Heart right ventricle (tissue), 16 donors: ENCODE measurements at regions not wholly inside any gene's neighbourhood (a gene's known extent, or its start where the extent isn't known, plus 50 kb on each side); places are given as distances from the start of the nearest gene placed in this dataset.
A peak's percentile ranks its signal among the peaks of the same experiment; 100 is the strongest.

Source experiments
- ATAC-seq, 8 donors: fragments of 200-7000 bp; cut with Tn5 transposase; one replicate each; pipeline ENCODE4 v1.9.1; 2020; ENCODE audit warnings: mild to moderate bottlenecking in 8 of 8, moderate library complexity in 8 of 8, moderate number of reproducible peaks in 1 of 8
- DNase-seq, 2 donors: peaks; one replicate each; pipeline ENCODE4 v3.0.0-alpha.2; 2020
- H3K27ac ChIP-seq, 10 donors: fragments of 200-600 bp; sonication (generic) in 2 of 10; one replicate each; pipeline versions ENCODE4 v1.5.0 to v1.8.0; 2020 to 2022; ENCODE audit warnings: mild to moderate bottlenecking in 3 of 10
- H3K27me3 ChIP-seq, 7 donors: fragments of 200-600 bp; one replicate each; pipeline ENCODE4 v1.8.0; 2021 to 2022; ENCODE audit warnings: mild to moderate bottlenecking in 2 of 7
- H3K36me3 ChIP-seq, 9 donors: fragments of 200-600 bp; sonication (generic) in 1 of 9; one replicate each; pipeline versions ENCODE4 v1.5.0 to v1.8.0; 2020 to 2022; ENCODE audit warnings: mild to moderate bottlenecking in 2 of 9
- H3K4me1 ChIP-seq, 9 donors: fragments of 200-600 bp; sonication (generic) in 1 of 9; one replicate each; pipeline versions ENCODE4 v1.5.0 to v1.8.0; 2020 to 2022; ENCODE audit warnings: mild to moderate bottlenecking in 4 of 9
- H3K4me3 ChIP-seq, 10 donors: fragments of 200-600 bp; sonication (generic) in 2 of 10; one replicate each; pipeline versions ENCODE4 v1.5.0 to v1.8.0; 2020 to 2022; ENCODE audit warnings: mild to moderate bottlenecking in 7 of 10, moderate library complexity in 2 of 10
- H3K9me3 ChIP-seq, 11 donors: fragments of 200-600 bp in 10 of 11; sonication (generic) in 2 of 11; one replicate each; pipeline versions ENCODE4 v1.5.0 to v1.8.0; 2013 to 2022; ENCODE audit warnings: mild to moderate bottlenecking in 2 of 11, control low read depth in 1 of 11, moderate library complexity in 1 of 11
- WGBS, 2 donors: extraction: QIAGEN DNeasy Blood & Tissue Kit; methylation state at CpG; one replicate each; pipeline ENCODE4 v1.1.7; 2013; ENCODE audit warnings: inconsistent platforms in 1 of 2; 5-methylcytosine and 5-hydroxymethylcytosine counted together
- intact Hi-C, 10 donors: fragments of 100-400 bp; cut with DNase I; formaldehyde crosslinking; loops; one replicate each; pipeline versions ENCODE4 v1.11.1 to v1.14.2; 2022
- TF ChIP-seq, protein P1 (sequence below), 9 donors: fragments of 200-600 bp; sonication (generic) in 2 of 9; IDR thresholded peaks; one replicate each; pipeline versions ENCODE4 v1.5.0 to v1.8.0; 2021 to 2022; ENCODE audit warnings: antibody characterized with exemption in 9 of 9, mild to moderate bottlenecking in 5 of 9, moderate library complexity in 1 of 9
- donor health status: Arrhythmogenic right ventricular cardiomyopathy.
- donor health status: ischemic (EF 13 %, LVEDD 7.1; RV severe dilation, severe dysfunction).
- donor health status: healthy with polysubstance abuse.
- donor health status: DM: no; HTN: yes; CAD: no.
- donor health status: DM: no; HTN: no; CAD: no.
- donor health status: ischemic (EF 25% LVEDD 6.9; RV normal size, moderate dysfunction).
- donor health status: ischemic (EF 25% LVEDD 5.7; RV mildly dilated, moderate dysfunction).
- donor health status: healthy.
- donor health status: DM: yes; HTN: yes; CAD: no.
- donor health status: Ischemic cardiomyopathy.
- donor health status: ischemic (EF 35%, LVEDD 5.7; RV mildly dilated, moderate dysfunction).
- donor health status: nonischemic (EF 11% LVEDD 7.7; RV severe dilation, severe dysfunction).
- donor health status: DM: yes; HTN: yes; CAD: no.
- donor health status: PGD.
- donor health status: ischemic (EF 29% LVEDD 5.4; RV normal size, mild dysfunction).
- donor health status: nonischemic (EF 23%, LVEDD 6.1; RV moderate dilation, normal function).

DNA sequence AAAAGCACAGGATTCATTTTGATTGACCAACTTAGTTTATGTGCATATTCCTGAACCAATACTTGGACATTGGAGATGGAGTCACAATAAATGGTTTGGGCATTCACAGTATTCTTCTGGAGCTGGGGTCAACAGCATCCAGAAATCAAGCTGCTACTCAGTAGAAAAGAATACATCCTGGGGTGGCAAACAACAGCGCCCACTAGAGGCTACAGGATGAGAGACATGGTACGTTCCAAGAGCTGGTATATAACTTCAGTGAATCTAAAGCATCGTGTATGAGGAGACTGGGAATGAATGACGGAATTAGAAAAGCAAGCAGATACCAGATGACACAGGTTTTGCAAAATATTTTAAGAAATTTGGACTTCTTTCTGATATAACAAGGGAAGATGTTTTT is 142.9 kb upstream of the FIGN start:
- peaks cover 0 to 9% (median 0%) of the 10 kb centered on the region in 9 donors for H3K4me1 ChIP-seq
- no peaks in the 10 kb centered on the region for H3K27me3 ChIP-seq
- no peak overlapping the region for H3K4me3 ChIP-seq
- TF ChIP-seq, protein P1, sequence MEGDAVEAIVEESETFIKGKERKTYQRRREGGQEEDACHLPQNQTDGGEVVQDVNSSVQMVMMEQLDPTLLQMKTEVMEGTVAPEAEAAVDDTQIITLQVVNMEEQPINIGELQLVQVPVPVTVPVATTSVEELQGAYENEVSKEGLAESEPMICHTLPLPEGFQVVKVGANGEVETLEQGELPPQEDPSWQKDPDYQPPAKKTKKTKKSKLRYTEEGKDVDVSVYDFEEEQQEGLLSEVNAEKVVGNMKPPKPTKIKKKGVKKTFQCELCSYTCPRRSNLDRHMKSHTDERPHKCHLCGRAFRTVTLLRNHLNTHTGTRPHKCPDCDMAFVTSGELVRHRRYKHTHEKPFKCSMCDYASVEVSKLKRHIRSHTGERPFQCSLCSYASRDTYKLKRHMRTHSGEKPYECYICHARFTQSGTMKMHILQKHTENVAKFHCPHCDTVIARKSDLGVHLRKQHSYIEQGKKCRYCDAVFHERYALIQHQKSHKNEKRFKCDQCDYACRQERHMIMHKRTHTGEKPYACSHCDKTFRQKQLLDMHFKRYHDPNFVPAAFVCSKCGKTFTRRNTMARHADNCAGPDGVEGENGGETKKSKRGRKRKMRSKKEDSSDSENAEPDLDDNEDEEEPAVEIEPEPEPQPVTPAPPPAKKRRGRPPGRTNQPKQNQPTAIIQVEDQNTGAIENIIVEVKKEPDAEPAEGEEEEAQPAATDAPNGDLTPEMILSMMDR (IDR thresholded peaks at IDR 0.05) = peak in 7 of 9 donors; percentile 25 to 47 (median 32)
- no peaks in the 10 kb centered on the region for H3K36me3 ChIP-seq
- 70 to 80% methylated on average over 4 of the region's 4 CpGs for WGBS, 2 donors
- intact Hi-C loops = loop anchor here in 1 of 10 donors (5.0 kb wide), 1 partner anchor 141 kb away; the partner anchor contains the start of gene FIGN
- no peak overlapping the region for H3K27ac ChIP-seq
- peaks cover 0 to 7% (median 0%) of the 10 kb centered on the region in 11 donors for H3K9me3 ChIP-seq
- no peak for ATAC-seq
- no peak for DNase-seq

DNA sequence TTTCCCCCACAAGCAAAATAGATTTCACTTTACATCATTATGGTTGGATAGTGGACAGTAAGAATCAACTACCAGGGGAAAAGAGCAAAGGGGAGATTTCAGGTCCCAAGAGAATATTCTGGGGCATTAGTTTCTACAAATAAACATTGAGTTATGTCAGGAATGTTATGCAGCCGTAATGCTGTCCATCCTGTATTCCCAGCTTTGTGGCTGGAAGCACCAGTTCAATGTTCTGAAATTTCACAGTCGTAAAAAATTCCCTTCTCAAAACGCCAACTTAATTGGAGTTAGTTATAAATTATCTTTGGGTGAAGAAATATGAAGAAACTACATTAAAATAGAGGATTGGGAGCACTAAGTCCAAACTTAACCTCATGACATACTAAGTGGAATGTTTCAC is 141.5 kb upstream of the FIGN start:
- intact Hi-C loops = loop anchor here in 1 of 10 donors (5.0 kb wide), 1 partner anchor 140 kb away; the partner anchor contains the start of gene FIGN

DNA sequence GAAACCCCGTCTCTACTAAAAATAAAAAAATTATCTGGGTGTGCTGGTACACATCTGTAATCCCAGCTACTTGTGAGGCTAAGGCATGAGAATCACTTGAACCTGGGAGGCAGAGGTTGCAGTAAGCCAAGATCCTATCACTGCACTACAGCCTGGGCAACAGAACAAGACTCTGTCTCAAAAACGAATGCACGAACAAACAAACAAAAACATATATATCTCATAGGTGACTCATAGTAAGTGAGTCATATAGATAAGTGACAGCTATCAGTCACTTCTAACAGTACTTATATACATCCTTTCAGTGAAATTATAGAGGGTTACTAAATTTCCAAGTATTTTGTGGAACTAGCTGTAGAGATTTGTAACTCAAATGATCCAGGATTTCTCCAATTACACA is 127.3 kb upstream of the FIGN start:
- ATAC-seq (no peak), DNase-seq (no peak)
- Histone ChIP-seq H3K36me3 (no peaks in the 10 kb centered on the region), H3K27me3 (no peaks in the 10 kb centered on the region), H3K4me1 (no peaks in the 10 kb centered on the region), H3K27ac (no peak overlapping the region), H3K4me3 (no peak overlapping the region), H3K9me3 (peaks cover 0 to 11% (median 0%) of the 10 kb centered on the region in 11 donors)
- TF ChIP-seq, protein P1 (IDR thresholded peaks at IDR 0.05) = no peak
- WGBS, 2 donors = 71 to 79% methylated on average over 3 of the region's 3 CpGs
- intact Hi-C loops = no loop called here

More for the DNA sequence above, 141.5 kb upstream of the FIGN start:
- H3K4me3 ChIP-seq = peak overlapping the region in 1 of 10 donors; percentile 3
- H3K9me3 ChIP-seq = peaks cover 0 to 7% (median 0%) of the 10 kb centered on the region in 11 donors
- 21 to 22% methylated on average over 3 of the region's 3 CpGs for WGBS, 2 donors
- H3K27ac ChIP-seq = peak overlapping the region in 1 of 10 donors; percentile 37
- peaks cover 0 to 9% (median 0%) of the 10 kb centered on the region in 9 donors for H3K4me1 ChIP-seq
- ATAC-seq (peak in 3 of 8 donors; percentile 46 to 52 (median 49)), DNase-seq (no peak)
- H3K27me3 ChIP-seq = no peaks in the 10 kb centered on the region
- TF ChIP-seq, protein P1 (IDR thresholded peaks at IDR 0.05) = no peak
- H3K36me3 ChIP-seq = no peaks in the 10 kb centered on the region

- Histone ChIP-seq H3K9me3 (no peaks in the 10 kb centered on the region), H3K27me3 (no peaks in the 10 kb centered on the region), H3K4me3 (no peak overlapping the region), H3K27ac (no peak overlapping the region), H3K4me1 (peaks cover 0 to 11% (median 0%) of the 10 kb centered on the region in 9 donors), H3K36me3 (no peaks in the 10 kb centered on the region)
- TF ChIP-seq, protein P1 (IDR thresholded peaks at IDR 0.05) = no peak
- no peak for DNase-seq
- ATAC-seq = no peak
- intact Hi-C loops = no loop called here
Measured at GRCh38 chr2:163859951-163860350, 124.1 kb upstream of the FIGN start.
